CD4-positive, alpha-beta T cell treated with Interleukin-4 for 1 hour (primary cell): ENCODE measurements at regions not wholly inside any gene's neighbourhood (a gene's known extent, or its start where the extent isn't known, plus 50 kb on each side); places are given as distances from the start of the nearest gene placed in this dataset.

ENCODE experiments used
- DNase-seq, 2 donors: peaks; one replicate each; pipeline ENCODE4 v3.0.0-alpha.2; 2020 to 2022

DNA sequence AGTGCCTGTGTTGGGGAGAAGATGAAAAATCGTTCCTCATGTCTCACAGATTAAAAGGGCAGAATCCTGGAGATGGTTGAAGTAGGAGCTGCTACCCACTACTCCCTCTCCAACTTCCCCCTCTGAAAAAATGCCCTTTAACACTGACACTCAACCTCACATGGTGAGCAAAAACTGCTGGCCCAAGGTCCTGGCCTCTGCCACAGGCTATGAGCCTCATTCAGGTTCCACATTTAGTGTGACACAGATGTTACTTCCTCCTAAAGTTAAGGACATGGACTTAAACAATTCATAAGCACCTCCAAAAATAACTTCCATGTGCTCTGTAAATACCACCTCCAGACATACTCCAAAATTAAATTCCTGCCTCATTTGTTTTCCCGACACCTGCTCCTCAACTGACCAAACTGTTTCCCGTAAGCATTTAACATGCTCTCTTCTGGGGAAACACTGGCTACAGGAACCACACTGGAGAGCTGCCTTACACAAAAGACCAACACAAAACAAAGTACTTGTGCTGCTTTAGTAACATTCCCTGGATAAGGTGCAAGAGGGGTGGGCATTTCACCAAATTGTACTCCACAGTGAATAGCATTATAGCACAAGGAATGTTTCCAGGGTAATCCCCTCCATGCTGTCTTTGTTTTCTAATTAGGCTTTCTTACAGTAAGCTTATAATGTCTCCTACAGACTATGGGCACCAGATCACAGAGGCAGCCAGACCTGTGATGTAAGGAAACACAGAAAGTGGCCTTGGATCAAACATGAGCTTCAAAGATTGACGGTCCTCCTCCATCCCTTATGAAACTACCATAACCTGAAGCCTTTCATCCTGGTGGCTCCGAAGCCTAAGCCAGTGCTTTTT is 57.0 kb downstream of the PHLDA1 start:
- DNase-seq = peak in 1 of 2 donors; percentile 59

DNA sequence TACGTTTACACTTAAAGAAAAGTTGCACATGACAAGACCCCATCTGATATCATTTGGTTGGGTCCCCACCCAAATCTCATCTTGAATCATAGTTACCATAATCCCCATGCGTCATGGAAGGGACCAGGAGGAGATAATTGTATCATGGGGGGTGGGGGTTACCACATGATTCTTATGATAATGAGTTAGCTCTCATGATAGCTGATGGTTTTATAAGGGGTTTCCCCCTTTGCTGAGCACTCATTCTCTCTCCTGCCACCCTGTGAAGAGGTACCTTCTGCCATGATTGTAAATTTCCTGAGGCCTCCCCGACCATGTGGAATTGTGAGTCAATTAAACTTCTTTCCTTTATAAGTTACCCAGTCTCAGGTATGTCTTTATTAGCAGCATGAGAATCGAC is 60.3 kb downstream of the PHLDA1 start:
- DNase-seq = no peak

GRCh38 chr12:75970310-75970709 is 61.3 kb downstream of the PHLDA1 start:
- no peak for DNase-seq

DNA sequence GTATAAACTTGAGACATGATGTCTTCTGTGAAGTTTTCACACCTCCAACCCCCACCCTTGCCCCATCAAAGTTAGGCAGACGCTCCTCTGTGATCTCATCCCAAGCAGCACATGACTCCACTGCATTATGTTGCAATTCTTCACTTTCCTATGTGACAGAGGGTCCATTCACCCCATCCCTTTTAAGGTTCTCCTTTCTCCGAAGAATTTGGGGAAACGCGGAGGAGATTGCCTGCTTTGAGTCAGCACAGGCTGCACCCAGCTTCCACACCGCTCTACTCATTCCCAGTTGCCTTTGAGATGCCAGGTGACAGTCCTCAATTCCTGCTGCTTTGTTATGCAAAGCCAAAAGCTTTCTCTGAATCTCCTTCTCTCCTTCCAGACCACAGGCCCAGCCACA is 61.8 kb downstream of the PHLDA1 start:
- peak in 1 of 2 donors; percentile 48 for DNase-seq

GRCh38 chr12:75965661-75966060 is 65.9 kb downstream of the PHLDA1 start:
- no peak for DNase-seq

GRCh38 chr12:75964150-75964549 is 67.4 kb downstream of the PHLDA1 start:
- peak; percentile 16 to 60 for DNase-seq

DNA sequence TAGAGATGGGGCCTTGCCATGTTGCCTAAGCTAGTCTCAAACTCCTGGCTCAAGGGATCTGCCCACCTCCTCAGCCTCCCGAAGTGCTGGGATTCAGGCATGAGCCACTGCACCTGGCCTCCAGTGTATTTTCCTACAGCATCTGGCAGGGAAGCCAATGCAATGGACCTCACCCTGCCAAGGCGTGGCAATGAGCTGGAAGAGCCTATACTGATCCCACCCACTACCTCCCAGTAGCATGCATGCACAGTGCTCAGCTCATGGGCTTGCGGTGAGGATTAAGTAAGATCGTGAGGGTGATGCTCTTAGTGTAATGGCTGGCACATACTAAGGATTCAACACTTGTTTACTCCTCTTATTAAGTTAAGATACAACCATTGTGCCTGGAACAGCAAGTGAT is 69.7 kb downstream of the PHLDA1 start:
- DNase-seq = no peak

DNA sequence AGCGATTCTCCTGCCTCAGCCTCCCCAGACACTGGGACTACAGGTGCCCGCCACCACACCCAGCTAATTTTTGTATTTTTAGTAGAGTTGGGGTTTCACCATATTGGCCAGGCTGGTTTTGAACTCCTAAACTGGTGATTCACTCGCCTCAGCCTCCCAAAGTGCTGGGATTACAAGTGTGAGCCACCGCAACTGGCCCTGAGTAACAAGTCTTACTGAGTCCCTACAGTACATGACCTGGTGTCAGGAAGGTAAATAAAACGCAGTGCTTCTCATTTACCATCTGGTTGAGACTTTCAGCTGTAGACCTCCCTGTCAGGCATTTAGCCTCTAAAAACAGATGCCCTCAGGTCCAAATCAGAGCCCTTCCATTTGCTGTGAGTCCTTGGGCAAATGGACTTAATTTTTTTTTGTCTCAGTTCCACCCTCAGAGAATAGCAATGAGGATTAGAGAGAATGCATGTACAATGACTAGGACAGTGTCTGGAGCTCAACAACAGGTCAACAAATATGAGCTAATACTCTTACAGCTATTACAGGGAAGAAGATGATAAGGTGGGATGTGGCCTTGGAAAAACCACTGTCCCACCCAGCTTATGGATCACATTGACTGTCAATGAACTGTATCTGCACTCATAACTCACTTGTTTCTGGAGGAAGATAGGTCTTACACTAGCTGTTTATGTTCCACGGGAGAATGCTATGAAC is 70.5 kb downstream of the PHLDA1 start:
- no peak for DNase-seq

- DNase-seq = no peak
These were observed 71.3 kb downstream of the PHLDA1 start for GRCh38 chr12:75960086-75960910.

DNA sequence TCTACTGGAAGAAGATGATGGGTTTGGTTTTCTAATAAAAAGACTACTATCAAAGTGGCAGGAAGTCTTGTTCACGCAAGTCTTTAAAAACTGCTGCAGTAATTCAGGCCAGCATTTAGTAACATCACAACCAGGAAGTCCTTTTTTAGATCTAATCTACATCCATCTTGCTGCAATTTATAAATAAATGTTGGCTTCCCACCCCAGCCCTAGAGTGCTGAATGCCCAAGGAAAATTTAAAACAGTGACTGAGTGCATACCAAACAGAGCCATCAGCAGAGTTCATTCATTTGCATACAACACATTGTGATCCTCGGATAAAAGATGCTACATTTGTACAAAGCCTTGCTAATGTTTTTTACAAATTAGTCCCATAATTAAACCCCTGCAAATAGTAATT is 72.1 kb downstream of the PHLDA1 start:
- no peak for DNase-seq

GRCh38 chr12:75959060-75959459 is 72.5 kb downstream of the PHLDA1 start:
- DNase-seq = no peak

- no peak for DNase-seq
These were observed 76.3 kb downstream of the PHLDA1 start for GRCh38 chr12:75955251-75955650.

DNA sequence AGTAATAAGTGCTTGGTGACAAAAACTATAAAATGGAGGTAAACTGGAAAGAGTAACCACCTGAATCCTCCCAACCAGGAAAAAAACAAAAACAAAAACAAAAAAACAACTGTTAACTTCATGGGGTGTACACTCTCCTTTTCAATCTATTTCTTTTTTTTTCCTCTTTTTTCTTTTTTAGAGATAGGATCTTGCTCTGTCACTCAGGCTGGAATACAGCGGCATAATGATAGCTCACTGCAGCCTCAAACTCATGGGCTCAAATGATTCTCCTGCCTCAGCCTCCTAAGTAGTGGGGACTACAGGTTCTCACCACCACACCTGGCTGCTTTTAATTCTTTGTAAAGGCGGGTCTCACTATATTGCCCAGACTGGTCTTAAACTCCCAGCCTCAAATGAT is 76.8 kb downstream of the PHLDA1 start:
- DNase-seq = no peak

- no peak for DNase-seq
These were observed 77.5 kb downstream of the PHLDA1 start for GRCh38 chr12:75954041-75954440.

- DNase-seq = no peak
These were observed 78.2 kb downstream of the PHLDA1 start for GRCh38 chr12:75953312-75953906.

- DNase-seq = no peak
These were observed 79.9 kb downstream of the PHLDA1 start for GRCh38 chr12:75951399-75952278.

GRCh38 chr12:75947156-75947723 is 84.3 kb downstream of the PHLDA1 start:
- no peak for DNase-seq

DNA sequence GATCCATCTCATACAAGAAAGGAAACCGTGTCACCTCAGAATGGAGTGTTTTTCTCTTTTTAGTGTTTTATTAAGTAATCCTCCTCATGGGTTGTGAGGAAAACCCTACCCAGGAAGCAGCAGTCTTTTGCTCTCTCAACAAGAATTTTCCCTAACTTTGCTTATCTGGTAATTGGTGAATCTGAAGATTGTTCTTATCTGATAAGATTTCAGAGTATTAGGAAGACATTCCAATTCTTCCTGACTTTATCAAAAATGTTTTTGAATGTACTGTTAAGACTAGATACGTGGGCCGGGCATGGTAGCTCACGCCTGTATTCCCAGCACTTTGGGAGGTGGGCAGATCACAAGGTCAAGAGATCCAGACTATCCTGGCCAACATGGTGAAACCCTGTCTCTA is 86.0 kb downstream of the PHLDA1 start:
- DNase-seq = no peak

GRCh38 chr12:75944905-75945432 is 86.6 kb downstream of the PHLDA1 start:
- no peak for DNase-seq

GRCh38 chr12:75944097-75944904 is 87.3 kb downstream of the PHLDA1 start:
- DNase-seq = peak in 1 of 2 donors; percentile 60
